Mesenteric fat pad (tissue), 1 donor: ENCODE measurements at regions not wholly inside any gene's neighbourhood (a gene's known extent, or its start where the extent isn't known, plus 50 kb on each side); places are given as distances from the start of the nearest gene placed in this dataset.

Source experiments
- DNase-seq: peaks from one replicate; pipeline ENCODE4 v3.0.0-alpha.2; 2020; ENCODE audit warnings: low spot score
- donor health status: DM: yes; HTN: yes; CAD: no.

DNA sequence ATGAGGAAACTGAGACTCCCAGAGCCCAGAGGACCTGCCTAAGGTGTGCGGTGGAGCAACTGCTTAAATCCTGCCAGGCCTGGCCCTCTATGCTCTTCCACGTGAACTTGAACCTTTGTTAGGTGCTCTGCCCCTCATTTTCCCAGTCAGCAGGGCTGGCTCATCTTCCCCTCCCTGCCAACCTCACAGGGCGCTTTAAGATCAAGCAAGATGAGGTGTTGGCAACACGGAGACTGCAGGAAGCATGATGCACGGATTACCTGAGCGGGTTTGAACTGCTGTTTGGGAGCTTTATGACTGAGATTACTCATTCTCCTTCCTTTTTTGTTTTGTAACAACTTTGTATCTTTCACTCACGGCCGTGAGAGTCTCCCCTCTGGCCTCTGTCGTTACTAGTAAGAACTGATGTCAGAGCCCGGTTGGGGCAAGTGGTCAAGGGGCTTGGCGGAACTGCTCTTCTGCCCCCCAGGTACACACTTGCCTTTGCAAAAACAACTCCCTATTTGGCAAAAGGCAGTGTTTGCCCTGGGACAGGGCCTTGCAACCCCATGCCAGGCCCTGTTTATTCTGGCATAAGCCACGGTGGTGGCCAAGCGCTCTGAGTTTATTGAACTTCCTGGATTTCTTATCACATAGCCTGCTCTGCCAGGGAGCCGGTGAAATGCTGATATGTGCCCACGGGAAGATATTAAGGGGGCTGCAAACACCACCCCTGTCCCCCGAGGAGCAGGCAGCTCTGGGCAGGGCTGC lies 127.8 kb downstream of the INHBB start:
- peak; percentile 74 for DNase-seq

DNA sequence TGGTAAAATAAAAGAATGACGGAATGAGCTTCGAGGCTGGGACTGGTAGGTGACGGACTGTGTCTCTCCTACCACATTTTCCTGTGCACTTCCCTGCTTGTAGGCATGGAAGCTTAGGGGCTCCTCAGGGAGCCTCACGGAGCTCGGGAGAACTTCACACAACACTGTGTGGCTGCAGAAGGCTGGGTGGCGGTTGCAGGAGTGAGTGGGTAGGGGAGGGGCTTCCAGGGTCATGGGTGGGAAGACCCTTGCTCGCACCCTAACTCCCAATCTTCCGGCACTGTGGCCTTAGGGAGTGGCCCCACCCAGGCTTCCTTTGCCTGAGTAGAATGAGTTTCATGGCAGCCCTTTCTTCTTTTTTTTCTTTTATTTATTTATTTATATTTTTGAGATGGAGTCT lies 128.6 kb downstream of the INHBB start:
- peak; percentile 20 for DNase-seq

DNA sequence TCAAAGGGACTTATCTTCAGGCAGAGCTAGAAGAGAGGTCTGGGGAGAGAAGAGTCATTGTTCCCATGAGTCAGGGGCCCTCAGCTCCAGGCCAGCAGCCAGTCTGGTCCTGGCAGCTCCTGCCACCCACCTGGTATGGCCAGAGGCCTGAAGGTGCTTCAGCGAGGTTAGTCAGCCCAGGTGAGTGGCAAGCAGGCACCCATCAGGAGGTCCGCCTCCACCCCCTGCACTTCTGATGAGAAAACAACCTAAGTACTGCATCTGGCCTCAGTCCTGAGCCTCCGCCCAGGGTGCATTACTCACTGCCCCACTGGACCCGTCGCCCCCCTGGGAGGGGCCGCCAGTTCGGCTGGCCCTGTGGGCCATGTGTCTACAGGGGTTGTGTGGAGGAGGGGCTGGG lies 130.2 kb downstream of the INHBB start:
- DNase-seq, result peak; percentile 71

DNA sequence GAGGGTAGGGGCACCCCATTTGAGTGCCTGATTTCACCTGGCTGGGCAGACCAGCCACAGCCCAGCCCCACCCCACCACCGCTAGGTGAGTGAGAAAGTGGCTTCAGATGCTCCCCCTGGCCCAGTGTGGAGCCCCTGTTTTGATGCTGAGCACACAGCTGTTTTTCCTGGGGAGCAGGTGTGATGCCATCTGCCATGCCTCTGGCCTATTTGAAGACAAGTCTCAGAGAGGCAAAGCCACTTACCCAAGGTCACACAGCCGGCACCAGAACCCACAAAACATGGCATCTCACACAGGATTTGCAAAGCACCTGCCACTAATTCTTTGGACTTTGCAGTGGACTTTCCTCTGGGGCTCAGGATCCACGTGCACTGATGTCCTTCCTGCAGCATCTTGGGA lies 131.3 kb downstream of the INHBB start:
- DNase-seq, result peak; percentile 51

DNA sequence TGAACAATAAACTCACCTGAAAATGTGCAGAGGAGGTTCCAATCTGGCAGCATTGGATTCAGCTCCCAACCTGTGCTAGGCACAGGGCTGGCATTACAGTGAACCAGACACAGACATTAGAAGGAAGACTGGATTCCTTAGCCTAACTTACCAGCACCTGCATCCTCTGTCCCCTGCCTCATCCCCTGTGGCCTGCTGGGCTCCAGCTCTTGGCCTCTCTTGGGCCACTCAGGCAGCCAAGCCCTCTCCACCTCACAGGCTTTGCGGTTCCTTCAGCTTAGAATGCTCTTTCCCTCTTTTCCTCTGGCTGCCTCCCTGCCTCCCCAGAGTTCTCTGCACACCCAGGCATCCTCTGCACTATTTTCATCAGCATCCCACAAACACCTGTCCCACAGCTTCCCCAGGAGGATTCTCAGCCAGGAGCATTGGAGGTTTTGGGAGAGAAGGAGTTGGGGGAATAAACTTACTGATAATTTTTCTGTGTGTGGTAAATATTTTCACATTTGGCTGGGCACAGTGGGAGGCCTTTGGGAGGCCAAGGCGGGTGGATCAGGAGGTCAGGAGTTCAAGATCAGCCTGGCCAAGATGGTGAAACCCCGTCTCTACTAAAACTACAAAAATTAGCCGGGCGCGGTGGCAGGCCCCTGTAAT lies 132.0 kb downstream of the INHBB start:
- DNase-seq, result peak; percentile 62

DNA sequence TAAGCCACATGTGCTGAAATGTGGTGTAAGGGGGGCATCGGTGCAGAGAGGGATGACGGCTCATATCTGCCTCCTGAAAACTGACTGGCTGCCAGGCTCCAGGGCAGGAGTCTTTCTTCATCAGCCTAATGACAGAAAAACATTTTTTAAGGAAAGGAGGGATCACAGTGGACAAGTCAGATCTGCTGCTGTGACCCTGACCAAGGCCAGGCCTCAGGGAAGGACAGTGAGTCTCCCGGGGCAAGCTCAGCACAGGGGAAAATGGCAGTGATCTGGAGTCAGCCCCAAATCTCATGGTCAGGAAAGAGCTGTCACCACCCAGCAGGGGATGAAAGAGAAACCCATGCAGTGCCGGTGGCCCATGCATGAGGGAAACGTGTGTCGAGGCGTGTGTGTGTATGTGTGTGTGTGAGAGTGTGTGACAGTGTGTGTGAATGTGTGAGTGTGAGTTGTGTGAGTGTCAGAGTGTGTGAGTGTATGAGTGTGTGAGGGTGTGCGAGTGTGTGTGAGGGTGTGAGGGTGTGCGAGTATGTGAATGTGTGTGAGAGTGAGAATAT lies 134.5 kb downstream of the INHBB start:
- DNase-seq, result peak; percentile 76

DNA sequence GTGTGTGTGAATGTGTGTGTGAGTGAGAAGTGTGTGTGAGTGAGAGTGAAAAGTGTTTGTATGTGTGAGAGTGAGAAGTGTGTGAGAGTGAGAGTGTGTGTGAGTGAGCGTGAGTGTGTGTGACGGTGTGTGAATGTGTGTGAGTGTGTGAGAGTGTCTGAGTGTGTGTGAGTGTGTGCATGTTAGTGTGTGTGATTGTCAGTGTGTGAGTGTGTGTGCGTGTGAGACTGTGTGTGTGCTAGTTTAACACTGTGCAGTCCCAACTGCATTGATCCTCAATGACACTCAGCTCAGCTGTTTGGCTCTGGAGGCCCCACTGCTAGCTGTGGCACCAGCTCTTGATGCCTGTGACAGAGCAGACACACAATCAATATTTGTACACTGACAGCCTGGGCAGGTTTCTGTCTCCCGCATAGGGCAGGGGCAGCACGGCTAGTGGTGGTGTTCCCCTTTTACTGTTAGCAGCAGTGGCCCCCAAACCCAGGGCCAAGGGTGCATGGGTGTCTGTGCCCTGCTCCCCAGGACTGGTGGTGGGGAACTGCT lies 135.0 kb downstream of the INHBB start:
- DNase-seq, result no peak

DNA sequence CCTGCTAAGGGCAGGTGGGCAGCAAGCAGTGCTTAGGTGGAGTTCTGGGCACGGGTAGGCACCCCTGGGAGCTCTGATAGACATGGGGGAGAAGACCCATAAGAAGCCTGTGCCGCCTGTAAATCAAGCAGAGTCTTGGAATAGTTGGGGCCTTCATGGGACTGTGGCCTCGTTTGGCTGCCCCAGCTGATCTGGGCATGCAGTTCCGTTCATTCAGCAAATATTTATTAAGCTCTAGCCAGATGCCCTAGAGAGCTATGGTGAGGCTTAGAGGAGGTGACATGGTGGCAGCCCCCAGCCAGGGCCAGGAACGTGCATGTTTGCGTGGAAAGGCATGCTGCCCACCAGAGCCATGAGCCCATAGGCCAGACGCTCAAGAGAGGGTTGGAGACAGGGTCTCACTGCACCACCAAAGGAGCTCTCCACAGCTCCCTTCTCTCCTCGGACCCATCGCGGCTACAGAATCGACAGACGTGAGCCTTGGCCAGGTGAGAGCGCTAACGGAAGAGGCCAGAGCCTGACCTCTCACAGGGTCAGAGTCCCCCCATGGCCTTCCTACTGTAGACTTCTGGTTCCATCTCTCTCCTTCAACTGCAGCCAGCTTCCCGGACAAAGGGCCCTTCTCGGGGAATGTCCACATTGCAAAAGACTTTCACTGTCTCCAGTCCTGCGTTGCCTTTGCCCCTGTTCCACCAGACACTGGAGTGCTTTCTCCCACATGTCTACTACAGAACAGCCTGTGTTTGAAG lies 135.7 kb downstream of the INHBB start:
- peak; percentile 62 for DNase-seq

DNA sequence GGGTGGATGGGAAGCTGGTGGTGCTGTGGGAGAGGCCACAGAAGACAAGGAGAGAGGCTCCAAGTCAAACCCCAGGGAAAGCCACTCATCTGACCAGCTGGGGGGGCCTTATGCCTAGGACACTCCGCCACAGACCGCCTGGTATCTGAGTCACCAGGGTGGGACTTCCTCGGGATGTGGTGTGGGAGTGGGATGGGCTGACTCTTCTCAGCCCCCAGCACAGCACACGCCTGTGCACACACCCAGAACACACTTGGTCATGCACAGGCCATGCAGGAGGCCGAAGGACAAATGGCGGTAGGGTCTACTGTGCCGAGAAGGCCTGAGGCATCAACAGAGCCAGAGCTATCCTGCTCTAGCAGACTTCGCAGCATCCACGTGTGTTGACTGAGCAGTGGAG lies 136.4 kb downstream of the INHBB start:
- no peak for DNase-seq

DNA sequence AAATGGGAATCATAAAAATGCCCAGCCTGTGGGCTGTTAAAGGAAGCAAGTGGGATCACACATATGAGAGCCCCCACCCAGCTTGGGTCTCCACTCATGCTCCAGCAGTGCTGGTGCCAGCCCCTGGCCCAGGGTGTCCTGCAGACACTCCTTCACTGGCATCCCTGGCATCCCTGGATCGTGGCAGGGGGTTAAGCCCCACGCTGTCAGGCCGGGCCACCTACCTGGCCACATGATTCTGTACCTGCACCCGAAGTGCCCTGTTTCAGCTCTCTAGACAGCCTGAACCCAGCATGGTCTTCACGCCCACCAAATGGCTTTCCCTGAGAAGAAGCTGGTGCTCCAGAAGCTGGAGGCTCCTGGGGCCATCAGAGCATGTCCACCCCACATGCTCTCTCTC lies 137.4 kb downstream of the INHBB start:
- no peak for DNase-seq

DNA sequence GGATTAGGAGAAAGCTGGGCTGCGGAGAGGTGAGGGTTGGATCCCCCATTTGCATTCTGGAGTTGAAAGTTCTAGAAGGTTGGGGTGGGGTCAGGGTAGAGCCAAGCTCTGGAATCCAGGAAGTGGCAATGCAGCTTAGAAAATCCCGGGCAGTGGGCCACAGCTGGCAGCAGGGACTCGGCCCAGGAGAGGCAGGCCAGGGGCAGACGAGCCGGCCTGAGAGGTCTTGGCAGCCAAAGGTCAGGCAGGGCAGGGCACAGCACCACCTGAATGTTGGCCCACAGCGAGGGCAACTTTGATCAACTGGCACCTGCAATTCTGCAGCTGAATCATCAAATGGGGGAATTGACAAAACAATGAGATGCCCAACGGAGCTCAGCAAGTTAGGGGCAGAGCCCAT lies 139.2 kb downstream of the INHBB start:
- DNase-seq, result no peak

DNA sequence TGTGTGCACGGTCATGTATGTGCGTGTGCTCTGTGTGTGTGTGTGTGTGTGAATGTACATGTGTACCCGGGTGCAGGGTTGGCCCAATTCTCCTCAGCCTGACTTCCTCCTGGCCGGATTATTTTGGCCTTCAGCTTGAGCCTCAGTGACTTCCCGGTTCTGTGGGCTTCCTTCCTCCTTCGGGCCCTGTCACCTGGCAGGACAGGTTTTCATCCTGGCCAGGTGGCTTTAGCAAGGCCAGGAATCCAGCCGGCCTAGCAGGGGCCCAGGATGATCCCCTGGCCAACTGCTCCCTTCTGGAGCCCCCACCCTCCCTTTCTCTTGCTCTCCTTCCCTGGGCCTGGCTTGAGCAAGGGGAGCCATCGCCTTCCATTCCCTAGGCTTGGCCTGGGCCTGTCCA lies 140.5 kb downstream of the INHBB start:
- DNase-seq, result no peak

DNA sequence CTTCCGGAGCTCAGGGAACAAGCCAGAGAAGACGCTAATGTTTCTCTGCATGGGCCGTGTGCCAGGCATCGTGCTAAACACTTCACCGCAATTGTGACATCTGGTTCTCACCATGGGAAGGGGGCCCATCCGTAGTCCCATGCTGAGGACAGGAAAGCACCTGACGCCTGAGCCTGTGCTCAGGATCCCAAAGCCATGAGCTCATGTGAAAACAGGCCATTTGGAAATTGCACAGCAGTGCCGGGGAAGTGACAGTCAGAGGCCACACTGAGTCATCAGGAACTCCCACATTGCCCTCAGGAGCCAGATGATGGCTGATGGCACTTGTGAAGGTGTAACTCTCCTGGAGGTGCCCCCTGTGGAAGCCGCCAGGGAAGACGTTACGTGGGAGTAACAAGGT lies 141.0 kb downstream of the INHBB start:
- no peak for DNase-seq

DNA sequence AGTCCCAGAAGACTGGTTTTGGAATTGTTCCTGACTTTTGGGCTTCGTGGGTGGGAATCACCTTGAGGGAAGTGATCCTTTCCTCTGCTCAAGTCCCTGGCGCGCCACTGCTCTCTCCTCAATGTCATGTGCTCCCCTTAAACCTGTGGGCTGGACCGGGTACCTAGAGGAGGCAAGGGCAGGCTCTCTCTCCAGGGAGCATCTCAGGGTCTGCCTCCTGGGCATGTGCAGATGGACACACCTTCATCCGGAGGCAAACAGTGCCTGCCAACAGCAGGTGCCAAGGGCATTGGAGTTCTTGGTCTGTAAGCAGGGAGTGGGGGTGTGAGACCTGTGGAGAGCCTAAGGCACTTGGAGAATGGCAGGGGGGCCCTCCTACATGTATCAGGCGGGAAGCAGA lies 142.6 kb downstream of the INHBB start:
- DNase-seq, result no peak

DNA sequence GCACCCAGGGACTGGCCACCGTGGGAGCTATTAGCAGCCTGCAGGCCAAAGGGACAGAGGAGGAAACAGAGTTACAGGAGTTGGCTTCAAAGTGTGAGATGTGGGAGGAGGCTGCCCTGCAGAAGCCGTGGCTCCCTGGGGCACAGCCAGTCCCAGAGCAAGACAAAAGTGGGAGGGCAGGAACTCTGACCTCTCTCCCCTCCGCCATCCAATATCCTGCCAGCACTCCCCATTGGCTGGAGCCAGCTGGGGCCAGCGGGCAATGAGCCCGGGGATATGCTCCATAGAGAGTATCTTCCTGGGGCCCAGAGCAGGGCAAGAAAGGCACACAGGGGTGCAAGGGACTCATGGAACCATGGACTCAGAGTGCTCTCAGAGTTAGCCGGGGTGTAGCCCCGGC lies 143.1 kb downstream of the INHBB start:
- DNase-seq, result no peak

DNA sequence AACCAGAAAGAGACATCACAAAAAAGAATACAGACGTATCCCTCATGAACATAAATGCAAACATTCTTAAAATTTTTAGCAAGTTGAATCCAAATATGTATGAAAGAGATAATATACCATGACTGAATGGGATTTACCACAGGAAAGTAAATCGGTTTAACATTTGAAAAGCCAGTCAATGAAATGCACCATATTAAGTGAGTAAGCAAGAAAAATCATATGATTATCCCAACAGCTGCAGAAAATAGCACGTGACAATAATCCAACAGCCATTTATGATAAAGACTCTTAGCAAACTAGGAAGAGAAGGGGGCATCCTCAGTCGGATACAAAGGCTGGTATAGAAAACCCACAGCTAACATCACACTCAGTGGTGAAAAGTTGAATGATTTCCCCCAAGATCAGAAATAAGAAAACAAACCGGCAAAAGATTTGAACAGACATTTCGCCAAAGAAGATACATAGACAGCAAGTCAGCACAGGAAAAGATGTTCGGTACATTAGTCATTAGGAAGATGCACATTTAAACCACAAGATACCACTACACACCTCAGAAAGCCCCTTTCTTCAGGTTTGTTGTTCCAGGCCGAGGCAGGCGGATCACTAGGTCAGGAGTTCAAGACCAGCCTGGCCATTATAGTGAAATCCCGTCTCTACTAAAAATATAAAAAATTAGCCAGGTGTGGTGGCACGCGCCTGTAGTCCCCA lies 144.3 kb downstream of the INHBB start:
- DNase-seq, result no peak

DNA sequence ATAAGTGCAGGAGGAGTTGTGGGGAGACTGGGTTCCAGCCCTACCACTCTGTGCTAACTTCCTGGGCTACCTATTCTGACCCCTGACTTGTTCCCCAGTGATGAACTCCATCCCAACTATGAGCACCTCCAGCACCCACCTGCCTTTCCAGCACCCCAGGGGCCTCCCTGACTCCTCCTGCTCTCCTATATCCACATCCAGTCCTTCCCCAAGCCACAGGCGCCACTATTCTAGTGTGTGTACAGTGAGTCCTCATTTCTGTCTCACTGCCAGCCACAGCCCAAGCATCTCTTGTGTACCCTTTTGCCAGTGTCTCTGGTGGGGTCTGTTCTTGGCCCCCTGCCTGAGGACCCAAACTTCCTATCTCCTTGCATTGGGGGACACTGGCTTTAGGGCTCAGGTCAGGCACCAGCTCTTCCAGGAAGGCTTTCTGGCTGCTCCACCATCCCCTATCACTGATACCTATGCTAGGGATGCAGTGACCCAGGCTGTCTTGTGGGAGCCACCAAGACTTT lies 145.2 kb downstream of the INHBB start:
- no peak for DNase-seq

DNA sequence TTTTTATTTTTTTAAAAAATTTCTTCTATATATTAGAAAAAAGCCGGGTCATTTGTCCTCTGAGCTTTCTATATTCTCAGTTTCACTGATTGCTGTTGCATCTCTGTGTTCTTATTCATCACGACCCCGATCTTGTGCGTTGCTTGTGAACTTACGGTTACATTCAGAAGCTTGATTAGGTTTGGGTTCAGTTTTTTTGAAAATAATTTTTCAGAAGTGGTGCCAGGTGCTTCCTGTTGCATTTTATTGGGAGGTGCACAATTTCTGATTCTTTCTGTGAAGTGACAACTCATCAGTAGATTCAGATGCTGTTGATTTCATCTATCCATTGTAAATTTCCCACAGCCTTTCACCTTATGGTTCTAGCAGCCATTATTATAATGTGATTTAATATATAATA lies 147.3 kb downstream of the INHBB start:
- DNase-seq, result no peak

DNA sequence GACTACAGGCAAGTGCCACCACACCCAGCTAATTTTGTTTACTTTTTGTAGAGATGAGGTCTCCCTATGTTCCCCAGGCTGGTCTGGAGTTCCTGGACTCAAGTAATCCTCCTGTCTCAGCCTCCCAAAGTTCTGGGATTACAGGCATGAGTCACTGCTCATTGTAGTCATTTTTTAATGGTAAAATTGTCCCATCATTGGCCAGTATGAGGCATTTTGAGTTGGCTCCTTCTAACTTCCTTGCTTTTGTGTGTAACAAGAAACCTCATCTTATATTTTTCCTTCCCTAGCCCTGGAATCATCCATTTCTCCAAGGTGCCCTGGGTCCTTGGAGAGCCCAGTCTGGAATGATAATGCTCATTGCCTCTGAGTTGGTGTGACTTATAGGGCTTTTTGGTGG lies 148.5 kb downstream of the INHBB start:
- DNase-seq, result no peak

DNA sequence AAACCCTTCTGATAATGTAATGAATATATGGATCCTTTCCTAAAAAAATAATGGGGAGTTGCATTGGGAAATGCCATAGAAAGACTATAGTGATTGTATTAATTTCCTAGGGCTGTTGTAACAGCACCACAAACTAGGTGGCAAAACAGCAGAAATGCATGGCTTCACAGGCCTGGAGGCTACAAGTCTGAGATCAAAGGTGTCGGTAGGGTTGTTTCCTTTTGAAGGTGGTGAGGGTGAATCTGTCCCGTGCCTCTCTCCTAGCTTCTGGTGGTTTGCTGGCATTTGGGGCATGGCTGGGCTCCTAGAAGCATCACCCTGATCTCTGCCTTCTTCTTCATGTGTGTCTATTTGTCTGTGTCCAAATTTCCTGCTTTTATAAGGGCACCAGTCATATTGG lies 149.7 kb downstream of the INHBB start:
- DNase-seq, result no peak

DNA sequence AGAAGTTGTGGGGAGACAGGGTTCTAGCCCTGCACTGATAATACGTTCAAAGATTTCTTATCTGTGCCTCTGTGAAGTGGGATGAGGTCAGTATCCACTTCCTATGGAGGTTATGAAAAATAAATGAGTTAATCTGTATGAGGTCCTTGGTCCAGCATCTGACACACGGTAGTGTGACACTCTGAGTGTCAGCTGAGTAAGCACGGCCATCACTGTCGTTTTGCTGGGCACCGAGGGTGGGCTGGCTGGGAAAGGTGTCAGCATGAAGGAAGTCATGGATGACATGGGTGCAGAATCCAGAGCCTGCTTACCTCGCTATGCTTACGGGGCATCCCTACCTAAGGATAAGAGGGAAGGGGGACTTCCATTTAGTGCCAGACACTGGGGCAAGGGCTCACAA lies 150.3 kb downstream of the INHBB start:
- no peak for DNase-seq
